ENCODE measurements at regions not wholly inside any gene's neighbourhood (a gene's known extent, or its start where the extent isn't known, plus 50 kb on each side); places are given as distances from the start of the nearest gene placed in this dataset.
"Not testable (repeated sequence)": the region's sequence is repeated elsewhere in the genome, so short reads cannot be mapped to it uniquely, and the experiment has no call there.

DNA sequence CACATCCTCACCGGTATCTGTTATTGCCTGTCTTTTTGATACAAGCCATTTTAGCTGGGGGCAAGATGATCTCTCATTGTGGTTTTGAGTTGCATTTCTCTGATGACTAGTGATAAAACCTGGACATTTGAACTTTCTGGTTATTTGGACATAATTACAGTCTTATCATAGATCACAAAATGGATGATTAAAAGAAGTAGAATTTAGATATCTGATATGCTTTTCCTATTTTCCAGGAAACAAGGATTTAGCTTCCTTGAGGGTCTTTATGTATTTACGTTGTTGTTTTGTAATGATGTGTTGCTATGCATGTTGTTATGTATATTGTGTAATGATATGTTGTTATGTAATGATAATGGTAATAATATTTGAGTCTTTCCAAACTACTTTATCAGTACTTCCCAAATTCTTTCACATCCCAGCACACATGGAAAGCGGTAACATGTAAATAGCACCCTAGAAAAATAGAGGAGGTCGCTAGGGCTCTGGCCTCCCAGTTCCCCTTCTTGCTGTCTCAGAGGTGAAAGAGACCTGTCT lies 53.8 kb downstream of the GJD2 start:
- no peak for DNase-seq (ENCODE audit: low read depth)

- DNase-seq (ENCODE audit: low read depth): peak; percentile 22
These were observed 54.7 kb downstream of the GJD2 start for GRCh38 chr15:34699968-34700640.

GRCh38 chr15:34696506-34696905 lies 58.3 kb downstream of the GJD2 start:
- DNase-seq (ENCODE audit: low read depth): no peak

- DNase-seq (ENCODE audit: low read depth): peak; percentile 18
These were observed 61.6 kb downstream of the GJD2 start for GRCh38 chr15:34693053-34693744.

DNA sequence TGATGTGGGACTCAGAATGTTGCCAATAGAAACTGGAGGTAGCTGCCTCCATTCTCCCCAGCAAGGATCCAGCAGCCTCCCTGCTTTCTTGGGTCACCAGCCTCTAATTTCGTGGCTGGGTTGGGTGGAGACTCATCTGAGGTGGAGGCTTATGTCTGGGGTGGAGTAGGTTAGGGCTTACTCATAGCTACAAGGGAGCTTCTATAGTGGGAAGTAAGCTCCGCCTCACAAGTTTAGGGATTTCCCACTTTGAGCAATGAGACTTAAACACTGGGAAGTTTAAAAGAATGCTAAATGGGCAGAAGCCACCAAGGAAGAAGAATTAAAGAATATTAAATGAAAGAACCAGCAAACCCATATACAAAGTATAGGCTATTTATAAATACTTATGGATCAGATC lies 63.8 kb downstream of the GJD2 start:
- DNase-seq (ENCODE audit: low read depth): peak; percentile 2

- DNase-seq (ENCODE audit: low read depth): no peak
These were observed 66.1 kb downstream of the GJD2 start for GRCh38 chr15:34688699-34689098.

GRCh38 chr15:34684351-34684750 lies 70.4 kb downstream of the GJD2 start:
- no peak for DNase-seq (ENCODE audit: low read depth)

DNA sequence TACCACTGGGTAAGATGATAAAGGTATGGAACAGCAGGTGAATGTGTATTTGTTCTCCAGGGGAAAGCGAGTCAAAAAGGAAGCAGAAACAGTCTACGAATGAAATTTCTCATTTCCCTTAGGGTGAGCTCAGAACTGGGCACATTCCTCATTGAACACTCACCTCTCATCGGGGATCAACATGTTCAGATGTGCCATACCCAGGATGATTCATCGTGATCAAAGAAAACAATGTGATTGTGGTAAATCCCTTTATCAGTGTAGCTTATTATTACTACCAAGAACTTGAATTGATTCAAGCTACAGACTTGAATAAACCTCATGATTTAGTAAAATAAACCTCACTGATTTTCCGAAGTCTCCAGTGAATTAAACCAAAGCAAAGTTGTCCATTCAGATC lies 72.1 kb downstream of the GJD2 start:
- DNase-seq (ENCODE audit: low read depth): peak; percentile 60

DNA sequence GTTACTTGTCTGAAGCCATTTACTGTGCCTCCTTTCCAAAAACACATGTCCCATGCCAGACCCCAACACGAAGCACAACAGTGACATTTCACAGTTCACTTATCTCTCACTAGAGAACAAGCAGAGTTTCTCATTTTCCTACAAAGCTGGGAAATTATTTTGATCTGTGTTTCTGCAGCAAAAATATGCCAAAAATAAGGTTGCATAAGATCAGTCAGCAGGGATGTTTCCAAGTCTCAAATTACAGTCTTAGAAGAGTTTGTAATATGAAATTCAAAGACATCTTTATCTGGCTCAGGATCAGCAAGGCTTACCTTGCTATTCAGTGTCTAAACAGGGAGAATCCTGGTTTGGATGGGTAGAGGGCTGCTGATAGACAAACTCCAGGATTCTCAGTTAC lies 75.5 kb downstream of the GJD2 start:
- DNase-seq (ENCODE audit: low read depth): peak; percentile 18

DNA sequence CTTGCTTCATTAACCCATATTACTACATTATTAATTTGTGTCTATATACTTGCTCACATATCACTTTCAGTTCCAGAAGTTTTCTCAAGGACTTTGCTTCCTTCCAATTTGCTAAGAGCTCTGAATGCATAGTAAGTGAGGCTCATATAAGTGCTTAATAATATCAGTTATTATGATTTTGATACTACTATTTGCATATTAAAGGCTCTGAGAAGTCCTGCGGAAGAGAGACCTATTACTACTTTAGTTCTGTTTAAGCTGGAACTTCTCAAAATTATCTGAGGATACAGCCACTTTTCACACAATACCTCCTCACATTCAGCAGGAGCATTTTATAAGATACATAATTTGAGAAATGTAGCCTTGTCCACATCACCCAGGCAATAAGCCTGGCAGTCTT lies 81.6 kb downstream of the GJD2 start:
- no peak for DNase-seq (ENCODE audit: low read depth)

- no peak for DNase-seq (ENCODE audit: low read depth)
These were observed 82.2 kb upstream of the GOLGA8B start for GRCh38 chr15:34665498-34666116.

GRCh38 chr15:34664418-34664817 lies 81.0 kb upstream of the GOLGA8B start:
- no peak for DNase-seq (ENCODE audit: low read depth)

GRCh38 chr15:34663101-34663500 lies 79.7 kb upstream of the GOLGA8B start:
- DNase-seq (ENCODE audit: low read depth): no peak

- DNase-seq (ENCODE audit: low read depth): no peak
These were observed 75.6 kb upstream of the GOLGA8B start for GRCh38 chr15:34659056-34659455.

DNA sequence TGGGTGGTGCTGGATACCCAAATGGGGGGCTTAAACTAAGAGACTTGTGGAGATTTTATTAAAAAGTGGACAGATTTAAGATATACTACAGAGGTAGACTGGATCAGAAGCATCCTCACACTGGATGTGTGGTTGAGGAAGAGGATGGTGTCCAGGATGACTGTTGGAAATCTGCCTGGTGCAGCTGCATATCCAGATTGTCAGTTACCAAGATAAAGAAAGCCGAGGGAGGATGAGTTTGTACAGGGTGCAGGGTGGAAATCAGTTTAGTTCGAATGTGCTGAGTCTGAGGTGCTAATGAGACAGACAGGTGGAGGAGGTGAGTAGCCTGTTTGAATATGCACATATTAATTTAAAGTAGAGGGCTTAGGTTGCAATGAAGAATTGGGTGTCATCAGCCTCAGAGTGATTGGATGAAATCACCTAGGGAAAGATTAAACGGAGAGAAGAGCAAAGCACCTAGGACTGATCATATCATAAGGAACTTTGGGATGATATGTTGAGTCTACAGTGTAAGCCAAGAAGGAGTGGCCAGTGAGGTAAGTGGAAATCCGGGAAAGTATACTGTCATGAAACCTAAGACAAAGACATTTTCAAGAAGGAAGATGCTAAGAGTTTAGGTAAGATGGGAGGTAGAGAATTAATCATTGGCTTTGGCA lies 74.1 kb upstream of the GOLGA8B start:
- DNase-seq (ENCODE audit: low read depth): no peak

- DNase-seq (ENCODE audit: low read depth): no peak
These were observed 72.8 kb upstream of the GOLGA8B start for GRCh38 chr15:34656005-34656796.

DNA sequence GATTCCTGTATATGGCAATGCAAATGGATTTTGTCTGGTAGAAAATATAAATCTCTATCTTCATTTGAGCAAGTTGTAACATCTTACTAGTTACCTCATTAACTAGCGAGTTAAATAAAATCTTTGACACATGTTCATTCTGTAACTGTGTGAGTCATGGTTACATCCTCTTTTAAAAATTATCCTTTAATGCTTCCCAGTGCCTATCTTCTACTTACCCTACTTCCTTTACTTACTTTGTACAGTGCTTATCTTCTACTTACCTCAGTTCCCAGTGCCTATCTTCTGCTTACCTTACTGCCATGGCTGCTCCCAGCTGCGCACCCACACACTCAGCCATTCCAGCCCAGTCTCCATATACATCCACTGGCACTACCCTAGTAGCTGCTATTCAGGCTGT lies 71.9 kb upstream of the GOLGA8B start:
- no peak for DNase-seq (ENCODE audit: low read depth)

GRCh38 chr15:34654625-34655024 lies 71.2 kb upstream of the GOLGA8B start:
- no peak for DNase-seq (ENCODE audit: low read depth)

DNA sequence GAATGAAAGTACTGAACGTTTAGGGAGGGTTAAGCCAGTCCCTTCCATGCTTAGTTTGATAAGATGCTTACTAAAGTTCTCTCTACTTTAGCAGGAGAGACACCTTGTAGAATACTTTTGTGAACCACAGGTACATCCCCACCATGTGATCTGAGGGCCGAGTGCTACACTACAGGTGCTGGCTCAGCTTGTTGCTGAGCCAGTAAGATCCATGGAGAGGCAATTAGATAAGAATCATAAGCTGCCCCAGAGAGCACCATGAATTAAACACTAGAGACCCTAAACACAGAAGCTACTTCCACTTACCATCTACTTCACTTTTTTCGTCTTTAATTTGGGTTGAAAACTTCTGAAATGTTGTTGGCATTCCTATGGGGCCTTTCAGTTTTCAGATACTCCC lies 70.5 kb upstream of the GOLGA8B start:
- DNase-seq (ENCODE audit: low read depth): no peak

GRCh38 chr15:34653326-34653725 lies 69.9 kb upstream of the GOLGA8B start:
- DNase-seq (ENCODE audit: low read depth): not testable (repeated sequence)

GRCh38 chr15:34652726-34653033 lies 69.2 kb upstream of the GOLGA8B start:
- no peak for DNase-seq (ENCODE audit: low read depth)

Measured in amniotic epithelial cell (primary cell).